Tibial nerve (tissue), 4 donors: ENCODE measurements at regions not wholly inside any gene's neighbourhood (a gene's known extent, or its start where the extent isn't known, plus 50 kb on each side); places are given as distances from the start of the nearest gene placed in this dataset.

ENCODE experiments used
- CTCF ChIP-seq, 5 experiments: fragments of 200-600 bp in 3 of 5; fragments of 450-650 bp in 2 of 5; sonication (generic) in 3 of 5; IDR thresholded peaks; one replicate each; pipeline ENCODE4 v1.5.1; 2016 to 2019; ENCODE audit warnings: antibody characterized with exemption in 5 of 5, mild to moderate bottlenecking in 3 of 5, moderate library complexity in 2 of 5
- EP300 ChIP-seq, 2 donors: sonication (generic); formaldehyde crosslinking; IDR thresholded peaks; one replicate each; pipeline ENCODE4 v1.6.1; 2017; ENCODE audit warnings: antibody characterized with exemption in 2 of 2, mild to moderate bottlenecking in 1 of 2
- POLR2A ChIP-seq, 2 donors: fragments of 450-650 bp; IDR thresholded peaks; one replicate each; pipeline ENCODE4 v1.6.1; 2017; ENCODE audit warnings: antibody characterized with exemption in 2 of 2, mild to moderate bottlenecking in 2 of 2, moderate library complexity in 2 of 2

DNA sequence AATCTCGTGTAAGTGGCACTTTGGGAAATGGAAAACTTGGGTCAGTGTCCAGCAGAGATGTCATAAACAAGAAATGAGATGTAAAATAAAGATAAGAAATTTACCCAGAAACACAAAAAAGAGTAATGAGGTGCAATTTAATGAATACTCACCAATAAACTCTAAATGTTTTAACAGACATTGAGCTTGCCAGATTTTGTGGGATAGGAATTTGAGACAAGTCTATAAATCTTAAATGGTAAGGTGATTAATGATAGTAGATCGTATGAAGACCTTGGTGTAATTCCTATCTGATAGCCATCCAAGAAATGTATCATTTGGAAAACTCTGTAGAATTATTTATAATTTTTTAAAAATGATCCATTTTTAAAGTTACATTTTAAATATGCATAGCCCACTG lies 682.4 kb downstream of the MAT2B start:
- TF ChIP-seq CTCF (IDR thresholded peaks at IDR 0.05): no peak
- no peak for TF ChIP-seq POLR2A (IDR thresholded peaks at IDR 0.05)
- no peak for TF ChIP-seq EP300 (IDR thresholded peaks at IDR 0.05)
